ENCODE measurements at regions not wholly inside any gene's neighbourhood (a gene's known extent, or its start where the extent isn't known, plus 50 kb on each side); places are given as distances from the start of the nearest gene placed in this dataset.

GRCh38 chr14:61885203-61885961 lies 123.2 kb downstream of the SNAPC1 start:
- TF ChIP-seq CTCF (IDR thresholded peaks at IDR 0.05; ENCODE audit: insufficient read depth, low read length, poor library complexity, severe bottlenecking), result no peak
- no peak for TF ChIP-seq EZH2phosphoT487 (conservative IDR thresholded peaks at IDR 0.05; ENCODE audit: low read length)

All from SU-DHL-6 (cell line).